ENCODE measurements at regions not wholly inside any gene's neighbourhood (a gene's known extent, or its start where the extent isn't known, plus 50 kb on each side); places are given as distances from the start of the nearest gene placed in this dataset.

GRCh38 chr9:80467632-80468031 lies 895.9 kb downstream of the TLE4 start:
- peak; percentile 8 for DNase-seq (ENCODE audit: low spot score)

- DNase-seq (ENCODE audit: low spot score), result no peak
Observed at GRCh38 chr9:80465556-80465955, 893.8 kb downstream of the TLE4 start.

- no peak for DNase-seq (ENCODE audit: low spot score)
Observed at GRCh38 chr9:80449513-80449912, 877.7 kb downstream of the TLE4 start.

GRCh38 chr9:80448996-80449395 lies 877.2 kb downstream of the TLE4 start:
- no peak for DNase-seq (ENCODE audit: low spot score)

- no peak for DNase-seq (ENCODE audit: low spot score)
Observed at GRCh38 chr9:80447876-80448275, 876.1 kb downstream of the TLE4 start.

GRCh38 chr9:80440724-80441123 lies 869.0 kb downstream of the TLE4 start:
- DNase-seq (ENCODE audit: low spot score), result no peak

- no peak for DNase-seq (ENCODE audit: low spot score)
Observed at GRCh38 chr9:80437825-80438224, 866.1 kb downstream of the TLE4 start.

GRCh38 chr9:80437091-80437640 lies 865.4 kb downstream of the TLE4 start:
- no peak for DNase-seq (ENCODE audit: low spot score)

- DNase-seq (ENCODE audit: low spot score), result no peak
Observed at GRCh38 chr9:80435591-80435990, 863.8 kb downstream of the TLE4 start.

GRCh38 chr9:80426992-80427391 lies 855.2 kb downstream of the TLE4 start:
- no peak for DNase-seq (ENCODE audit: low spot score)

- no peak for DNase-seq (ENCODE audit: low spot score)
Observed at GRCh38 chr9:80417211-80417773, 845.5 kb downstream of the TLE4 start.

- peak; percentile 61 for DNase-seq (ENCODE audit: low spot score)
Observed at GRCh38 chr9:80410106-80410505, 838.3 kb downstream of the TLE4 start.

- DNase-seq (ENCODE audit: low spot score), result no peak
Observed at GRCh38 chr9:80407220-80407619, 835.5 kb downstream of the TLE4 start.

- DNase-seq (ENCODE audit: low spot score), result no peak
Observed at GRCh38 chr9:80401243-80401642, 829.5 kb downstream of the TLE4 start.

GRCh38 chr9:80400624-80401230 lies 829.0 kb downstream of the TLE4 start:
- DNase-seq (ENCODE audit: low spot score), result no peak

- no peak for DNase-seq (ENCODE audit: low spot score)
Observed at GRCh38 chr9:80399606-80400005, 827.8 kb downstream of the TLE4 start.

GRCh38 chr9:80387828-80388227 lies 816.1 kb downstream of the TLE4 start:
- DNase-seq (ENCODE audit: low spot score), result no peak

- no peak for DNase-seq (ENCODE audit: low spot score)
Observed at GRCh38 chr9:80385246-80385645, 813.5 kb downstream of the TLE4 start.

GRCh38 chr9:80383331-80383730 lies 811.6 kb downstream of the TLE4 start:
- no peak for DNase-seq (ENCODE audit: low spot score)

- no peak for DNase-seq (ENCODE audit: low spot score)
Observed at GRCh38 chr9:80382211-80382891, 810.6 kb downstream of the TLE4 start.

GRCh38 chr9:80380301-80380700 lies 808.5 kb downstream of the TLE4 start:
- DNase-seq (ENCODE audit: low spot score), result no peak

- DNase-seq (ENCODE audit: low spot score), result no peak
Observed at GRCh38 chr9:80378669-80379293, 807.0 kb downstream of the TLE4 start.

- no peak for DNase-seq (ENCODE audit: low spot score)
Observed at GRCh38 chr9:80376180-80376579, 804.4 kb downstream of the TLE4 start.

All from Ammon's horn (tissue), 1 donor.